K562 (cell line): ENCODE measurements at regions not wholly inside any gene's neighbourhood (a gene's known extent, or its start where the extent isn't known, plus 50 kb on each side); places are given as distances from the start of the nearest gene placed in this dataset.

Experiments
- COPS2 ChIP-seq: fragments of 450-650 bp; conservative IDR thresholded peaks from 2 replicates; pipeline ENCODE4 v1.6.1; 2016; ENCODE audit warnings: mild to moderate bottlenecking, moderate library complexity
- CTCF ChIP-seq, 3 experiments: IDR thresholded peaks in 2 of 3; conservative IDR thresholded peaks in 1 of 3; 2 replicates each; pipeline ENCODE4 v1.5.1; 2011 to 2012; ENCODE audit warnings: low read length in 3 of 3, mild to moderate bottlenecking in 3 of 3, control low read depth in 2 of 3, improper control_type of control experiment in 1 of 3, inconsistent platforms in 1 of 3, low read depth in 1 of 3, mixed read lengths in 1 of 3, moderate library complexity in 1 of 3; ENCODE audit not compliant: insufficient read depth in 2 of 3
- FOXA3 ChIP-seq, 2 experiments: fragments of 450-650 bp in 1 of 2; sonication (generic) in 1 of 2; formaldehyde crosslinking; IDR thresholded peaks in 1 of 2; conservative IDR thresholded peaks in 1 of 2; 2 replicates each; pipeline versions ENCODE4 v1.4.0 to v1.8.0; 2020 to 2022; ENCODE audit warnings: mild to moderate bottlenecking in 2 of 2, missing genetic modification reagents in 1 of 2
- HNRNPL ChIP-seq: fragments of 200-400 bp; formaldehyde crosslinking; IDR thresholded peaks from 2 replicates; pipeline ENCODE4 v1.6.1; 2017; ENCODE audit warnings: low read depth, mild to moderate bottlenecking, low read length
- ILK ChIP-seq: fragments of 450-650 bp; IDR thresholded peaks from 2 replicates; pipeline ENCODE4 v1.6.1; 2016; ENCODE audit warnings: missing genetic modification characterization, low read depth, mild to moderate bottlenecking, missing compliant biosample characterization, moderate library complexity, borderline replicate concordance
- MNT ChIP-seq, 2 experiments: fragments of 450-650 bp; conservative IDR thresholded peaks; 2 replicates each; pipeline ENCODE4 v1.6.1; 2017; ENCODE audit warnings: mild to moderate bottlenecking in 2 of 2, moderate library complexity in 2 of 2
- NR2C2 ChIP-seq, 2 experiments: fragments of 200-800 bp in 1 of 2; sonication (Bioruptor generic) in 1 of 2; sonication (generic) in 1 of 2; formaldehyde crosslinking in 1 of 2; IDR thresholded peaks; 2 replicates each; pipeline versions ENCODE4 v1.6.1 to v1.8.0; 2016 to 2022; ENCODE audit warnings: mild to moderate bottlenecking in 1 of 2, missing compliant biosample characterization in 1 of 2, missing genetic modification characterization in 1 of 2, missing genetic modification reagents in 1 of 2
- SOX6 ChIP-seq: fragments of 450-650 bp; IDR thresholded peaks from 2 replicates; pipeline ENCODE4 v1.6.1; 2014; ENCODE audit warnings: mild to moderate bottlenecking
- TAF7 ChIP-seq: fragments of 450-650 bp; IDR thresholded peaks from 2 replicates; pipeline ENCODE4 v1.6.1; 2016; ENCODE audit warnings: missing genetic modification characterization, missing compliant biosample characterization
- TARDBP ChIP-seq: fragments of 450-650 bp; IDR thresholded peaks from 2 replicates; pipeline ENCODE4 v1.6.1; 2016
- TEAD2 ChIP-seq: fragments of 450-650 bp; IDR thresholded peaks from 2 replicates; pipeline ENCODE4 v1.6.1; 2016; ENCODE audit warnings: missing genetic modification characterization, control low read depth, missing compliant biosample characterization
- THAP12 ChIP-seq: fragments of 250-450 bp; sonication (Bioruptor Pico); IDR thresholded peaks from 2 replicates; pipeline ENCODE4 v1.9.0; 2021; ENCODE audit warnings: mild to moderate bottlenecking, inconsistent platforms
- TOE1 ChIP-seq, 2 experiments: fragments of 450-650 bp in 1 of 2; sonication (generic) in 1 of 2; formaldehyde crosslinking in 1 of 2; IDR thresholded peaks; 2 replicates each; pipeline versions ENCODE4 v1.7.1 to v1.8.0; 2016 to 2022; ENCODE audit warnings: borderline replicate concordance in 2 of 2, mild to moderate bottlenecking in 2 of 2, antibody characterized with exemption in 1 of 2, inconsistent platforms in 1 of 2, low read depth in 1 of 2, missing genetic modification reagents in 1 of 2, moderate library complexity in 1 of 2
- TRIM25 ChIP-seq: fragments of 450-650 bp; IDR thresholded peaks from 2 replicates; pipeline ENCODE4 v1.7.0; 2016; ENCODE audit warnings: borderline replicate concordance
- TSC22D4 ChIP-seq: fragments of 450-650 bp; IDR thresholded peaks from 2 replicates; pipeline ENCODE4 v1.6.1; 2016; ENCODE audit warnings: missing genetic modification characterization, missing biosample characterization, control low read depth
- ZNF224 ChIP-seq: sonication (generic); formaldehyde crosslinking; IDR thresholded peaks from 2 replicates; pipeline ENCODE4 v1.8.0; 2022; ENCODE audit warnings: mild to moderate bottlenecking, missing genetic modification reagents
- ZNF384 ChIP-seq: IDR thresholded peaks from 2 replicates; pipeline ENCODE4 v1.6.1; 2012; ENCODE audit warnings: low read depth, low read length, improper control_type of control experiment
- ZNF431 ChIP-seq: sonication (generic); formaldehyde crosslinking; IDR thresholded peaks from 2 replicates; pipeline ENCODE4 v1.8.0; 2022; ENCODE audit warnings: mild to moderate bottlenecking, missing genetic modification reagents
- ZNF584 ChIP-seq: fragments of 200-800 bp; sonication (Bioruptor generic); IDR thresholded peaks from 2 replicates; pipeline ENCODE4 v1.6.1; 2016; ENCODE audit warnings: low read depth, mild to moderate bottlenecking, missing genetic modification characterization, missing compliant biosample characterization
- ZNF785 ChIP-seq: fragments of 250-450 bp; sonication (Bioruptor Pico); IDR thresholded peaks from 2 replicates; pipeline ENCODE4 v1.4.0; 2020; ENCODE audit warnings: mild to moderate bottlenecking

- TF ChIP-seq ZNF384, result peak; percentile 76
- TF ChIP-seq ZNF584 (CRISPR knock-in tag), result no peak
- TF ChIP-seq FOXA3 (CRISPR knock-in tag; conservative IDR thresholded peaks at IDR 0.05 in 1 of 2, IDR thresholded peaks at IDR 0.05 in 1 of 2), result peak in 1 of 2 experiments; percentile 79; a peak in 2 of 4 replicates
- TF ChIP-seq ILK (tag), result no peak
- TF ChIP-seq THAP12 (CRISPR knock-in tag), result no peak
- TF ChIP-seq TOE1 (IDR thresholded peaks at IDR 0.05; ENCODE audit: borderline replicate concordance), result peak; percentile 87
- TF ChIP-seq TOE1 (CRISPR knock-in tag; IDR thresholded peaks at IDR 0.05; ENCODE audit: borderline replicate concordance, low read depth), result no peak
- no peak for TF ChIP-seq CTCF (IDR thresholded peaks at IDR 0.05 in 2 of 3, conservative IDR thresholded peaks at IDR 0.05 in 1 of 3; ENCODE audit: insufficient read depth in 2 of 3, low read depth in 1 of 3, low read length in 3 of 3)
- TF ChIP-seq TAF7 (tag), result no peak
- no peak for TF ChIP-seq TSC22D4 (tag)
- TF ChIP-seq HNRNPL, result no peak
- peak; percentile 99 for TF ChIP-seq SOX6
- no peak for TF ChIP-seq ZNF785
- peak; percentile 20 to 46; a peak in 2 of 4 replicates for TF ChIP-seq MNT (conservative IDR thresholded peaks at IDR 0.05)
- TF ChIP-seq ZNF224, result no peak
- no peak for TF ChIP-seq ZNF431 (CRISPR knock-in tag)
- no peak for TF ChIP-seq TRIM25
- no peak for TF ChIP-seq TEAD2 (tag)
- TF ChIP-seq NR2C2 (CRISPR knock-in tag; IDR thresholded peaks at IDR 0.05), result no peak
- no peak for TF ChIP-seq NR2C2 (tag; IDR thresholded peaks at IDR 0.05)
- no peak for TF ChIP-seq TARDBP
- no peak for TF ChIP-seq COPS2
Measured at GRCh38 chr3:177431525-177432176, 234.4 kb upstream of the TBL1XR1 start (continued).
